H1 (cell line): ENCODE measurements at regions not wholly inside any gene's neighbourhood (a gene's known extent, or its start where the extent isn't known, plus 50 kb on each side); places are given as distances from the start of the nearest gene placed in this dataset.

ENCODE experiments used
- CTCF ChIA-PET: fragments of 300-600 bp; sonication (Branson Sonifier 250); formaldehyde crosslinking; loops from one replicate; lab custom pipeline; 2021; ENCODE audit not compliant: partially characterized antibody; lab: Charles Lee
- POLR2A ChIA-PET: fragments of 300-600 bp; sonication (Branson Sonifier 250); formaldehyde crosslinking; loops from one replicate; lab custom pipeline; 2021; ENCODE audit warnings: inconsistent platforms; ENCODE audit not compliant: partially characterized antibody; lab: Charles Lee
- DNase-seq, 2 experiments: peaks; one replicate each; pipeline versions ENCODE4 v3.0.0 to v3.0.0-alpha.2; 2010 to 2022; ENCODE audit warnings: low spot score in 2 of 2, low read depth in 1 of 2, mixed read lengths in 1 of 2
- FAIRE-seq: peaks from 2 replicates; lab custom pipeline; 2011; peaks lifted over from hg19 to GRCh38; lab: Jason Lieb, UNC
- H2AFZ ChIP-seq: 2 replicates; pipeline ENCODE4 v1.8.1; 2012; ENCODE audit warnings: low read length, inconsistent platforms
- H2AK5ac ChIP-seq: 2 replicates; pipeline ENCODE4 v1.6.1; 2013; ENCODE audit warnings: low read depth, low read length
- H2BK120ac ChIP-seq: replicated peaks from 2 replicates; pipeline ENCODE3; 2013; ENCODE audit warnings: low read depth, low read length, inconsistent platforms
- H2BK12ac ChIP-seq: 2 replicates; pipeline ENCODE4 v1.6.1; 2013; ENCODE audit warnings: low read depth, low read length
- H2BK15ac ChIP-seq: 2 replicates; pipeline ENCODE4 v1.6.1; 2013; ENCODE audit warnings: low read length
- H2BK20ac ChIP-seq: 2 replicates; pipeline ENCODE4 v1.6.1; 2013; ENCODE audit warnings: low read length
- H2BK5ac ChIP-seq: 2 replicates; pipeline ENCODE4 v1.6.1; 2013; ENCODE audit warnings: low read depth, low read length
- H3K14ac ChIP-seq: 2 replicates; pipeline ENCODE4 v1.6.1; 2013; ENCODE audit warnings: inconsistent platforms; ENCODE audit not compliant: insufficient read length
- H3K18ac ChIP-seq: 2 replicates; pipeline ENCODE4 v1.6.1; 2013; ENCODE audit warnings: low read length; ENCODE audit errors: extremely low read depth
- H3K23ac ChIP-seq: 2 replicates; pipeline ENCODE4 v1.6.1; 2013; ENCODE audit warnings: inconsistent platforms; ENCODE audit not compliant: insufficient read length
- H3K23me2 ChIP-seq: 2 replicates; pipeline ENCODE4 v1.6.1; 2013; ENCODE audit warnings: low read depth, low read length
- H3K27ac ChIP-seq: 2 replicates; pipeline ENCODE4 v1.6.1; 2011; ENCODE audit warnings: low read depth, low read length, inconsistent platforms
- H3K27me3 ChIP-seq, 4 experiments: replicated peaks in 1 of 4; 1 replicate in 1 of 4; 2 replicates in 3 of 4; pipeline versions ENCODE4 v1.6.1 to v1.8.1; 2011 to 2013; ENCODE audit warnings: low read length in 3 of 4, mild to moderate bottlenecking in 3 of 4, inconsistent platforms in 2 of 4, mixed read lengths in 2 of 4, moderate library complexity in 1 of 4; ENCODE audit not compliant: control insufficient read depth in 3 of 4, insufficient read depth in 3 of 4; ENCODE audit errors: extremely low read depth in 1 of 4
- H3K36me3 ChIP-seq, 4 experiments: 2 replicates each; pipeline versions ENCODE4 v1.6.1 to v1.8.1; 2011 to 2013; ENCODE audit warnings: mild to moderate bottlenecking in 4 of 4, low read length in 3 of 4, moderate library complexity in 2 of 4, control low read depth in 1 of 4, inconsistent platforms in 1 of 4; ENCODE audit not compliant: insufficient read depth in 4 of 4, control insufficient read depth in 2 of 4
- H3K4ac ChIP-seq: replicated peaks from 2 replicates; pipeline ENCODE3; 2013; ENCODE audit warnings: low read length, low read depth, mixed read lengths, inconsistent platforms; ENCODE audit not compliant: insufficient read length
- H3K4me1 ChIP-seq, 4 experiments: replicated peaks in 1 of 4; 1 replicate in 1 of 4; 2 replicates in 3 of 4; pipeline versions ENCODE4 v1.6.1 to v1.8.1; 2011 to 2013; ENCODE audit warnings: low read length in 3 of 4, inconsistent platforms in 2 of 4, mixed read lengths in 1 of 4; ENCODE audit not compliant: insufficient read depth in 4 of 4, control insufficient read depth in 3 of 4
- H3K4me2 ChIP-seq, 2 experiments: 2 replicates each; pipeline versions ENCODE4 v1.6.1 to v1.8.1; 2011 to 2013; ENCODE audit warnings: low read depth in 2 of 2, low read length in 2 of 2, control low read depth in 1 of 2, inconsistent platforms in 1 of 2, mild to moderate bottlenecking in 1 of 2; ENCODE audit not compliant: insufficient read depth in 1 of 2
- H3K4me3 ChIP-seq, 4 experiments: fragments of 200-600, 300-600 bp in 1 of 4; sonication (generic), shearing (Covaris generic), sonication (Bioruptor Twin) in 1 of 4; 2 replicates each; pipeline versions ENCODE4 v1.5.1 to v1.8.1; 2011 to 2016; ENCODE audit warnings: low read length in 4 of 4, low read depth in 3 of 4, control low read depth in 2 of 4, inconsistent platforms in 2 of 4, mild to moderate bottlenecking in 2 of 4, mixed read lengths in 1 of 4, moderate library complexity in 1 of 4; ENCODE audit not compliant: insufficient read depth in 2 of 4; ENCODE audit errors: extremely low read depth in 1 of 4
- H3K56ac ChIP-seq: replicated peaks from 2 replicates; pipeline ENCODE3; 2013; ENCODE audit warnings: low read depth, mild to moderate bottlenecking, mixed read lengths, low read length, inconsistent platforms; ENCODE audit not compliant: insufficient read length
- H3K79me1 ChIP-seq: 2 replicates; pipeline ENCODE4 v1.6.1; 2013; ENCODE audit warnings: low read depth, low read length, control low read depth
- H3K79me2 ChIP-seq, 2 experiments: 2 replicates each; pipeline versions ENCODE4 v1.6.1 to v1.8.1; 2012 to 2013; ENCODE audit warnings: low read length in 2 of 2, mild to moderate bottlenecking in 2 of 2, inconsistent platforms in 1 of 2; ENCODE audit not compliant: insufficient read depth in 2 of 2, control insufficient read depth in 1 of 2
- H3K9ac ChIP-seq, 4 experiments: replicated peaks in 1 of 4; 1 replicate in 1 of 4; 2 replicates in 3 of 4; pipeline versions ENCODE4 v1.6.1 to v1.8.1; 2011 to 2013; ENCODE audit warnings: low read depth in 3 of 4, low read length in 3 of 4, control low read depth in 2 of 4, mild to moderate bottlenecking in 2 of 4, moderate library complexity in 2 of 4, inconsistent platforms in 1 of 4; ENCODE audit errors: extremely low read depth in 1 of 4
- H3K9me3 ChIP-seq, 2 experiments: 2 replicates each; pipeline versions ENCODE4 v1.6.1 to v1.8.1; 2012 to 2013; ENCODE audit warnings: mild to moderate bottlenecking in 2 of 2, moderate library complexity in 2 of 2, control low read depth in 1 of 2, inconsistent platforms in 1 of 2, low read depth in 1 of 2, low read length in 1 of 2, mixed read lengths in 1 of 2; ENCODE audit not compliant: insufficient read depth in 2 of 2
- H4K20me1 ChIP-seq, 2 experiments: replicated peaks in 1 of 2; 2 replicates each; pipeline versions ENCODE3 to v1.8.1; 2011 to 2013; ENCODE audit warnings: inconsistent platforms in 2 of 2, low read length in 2 of 2, mild to moderate bottlenecking in 1 of 2; ENCODE audit not compliant: insufficient read depth in 2 of 2, control insufficient read depth in 1 of 2
- H4K5ac ChIP-seq: 2 replicates; pipeline ENCODE4 v1.6.1; 2013; ENCODE audit warnings: low read length, low read depth, mixed read lengths, inconsistent platforms; ENCODE audit not compliant: insufficient read length
- H4K8ac ChIP-seq: 2 replicates; pipeline ENCODE4 v1.8.0; 2013; ENCODE audit warnings: mild to moderate bottlenecking, moderate library complexity, low read length, inconsistent platforms; ENCODE audit not compliant: insufficient read depth; ENCODE audit errors: extremely low read depth
- H4K91ac ChIP-seq: replicated peaks from 2 replicates; pipeline ENCODE3; 2013; ENCODE audit warnings: low read length, mixed read lengths, inconsistent platforms; ENCODE audit not compliant: insufficient read length
- E2F6 ChIP-seq: IDR thresholded peaks from 2 replicates; pipeline ENCODE4 v1.6.1; 2012; ENCODE audit warnings: inconsistent platforms
- GTF2F1 ChIP-seq: IDR thresholded peaks from 2 replicates; pipeline ENCODE4 v1.6.1; 2012; ENCODE audit warnings: low read depth, low read length, improper control_type of control experiment, borderline replicate concordance
- HDAC2 ChIP-seq, 2 experiments: fragments of 300-600 bp in 1 of 2; sonication (generic) in 1 of 2; IDR thresholded peaks; 2 replicates each; pipeline ENCODE4 v1.6.1; 2011 to 2012; ENCODE audit warnings: low read depth in 2 of 2, low read length in 2 of 2, mild to moderate bottlenecking in 2 of 2, moderate library complexity in 2 of 2, borderline replicate concordance in 1 of 2, inconsistent platforms in 1 of 2
- RFX5 ChIP-seq: IDR thresholded peaks from 2 replicates; pipeline ENCODE4 v1.6.1; 2011; ENCODE audit warnings: low read depth, low read length, improper control_type of control experiment, borderline replicate concordance
- SP2 ChIP-seq: IDR thresholded peaks from 2 replicates; pipeline ENCODE4 v1.6.1; 2012; ENCODE audit warnings: mild to moderate bottlenecking, low read length, inconsistent platforms
- TAF7 ChIP-seq: optimal IDR thresholded peaks from 2 replicates; pipeline ENCODE3; 2011; ENCODE audit warnings: low read depth, mild to moderate bottlenecking, inconsistent platforms, low read length, moderate library complexity, borderline replicate concordance
- WGBS, 2 experiments: shearing (Covaris generic) in 1 of 2; methylation state at CpG; one replicate each; pipeline versions ENCODE4 v1.1.6 to v1.1.7; 2013 to 2015; ENCODE audit warnings: low lambda C conversion rate in 2 of 2, mixed read lengths in 2 of 2, inconsistent platforms in 1 of 2, low coverage in 1 of 2, missing lambda C conversion rate in 1 of 2; ENCODE audit not compliant: insufficient replicate concordance in 2 of 2, insufficient coverage in 1 of 2, insufficient read length in 1 of 2; ENCODE audit errors: extremely low coverage in 1 of 2, missing lambda C conversion rate in 1 of 2; 5-methylcytosine and 5-hydroxymethylcytosine counted together
- TF ChIP-seq, protein P1 (sequence below): IDR thresholded peaks from 2 replicates; pipeline ENCODE4 v1.6.1; 2012; ENCODE audit warnings: inconsistent platforms
- TF ChIP-seq, protein P2 (sequence below): IDR thresholded peaks from 2 replicates; pipeline ENCODE4 v1.6.1; 2012; ENCODE audit warnings: low read length, inconsistent platforms
- TF ChIP-seq, protein P3 (sequence below): IDR thresholded peaks from 2 replicates; pipeline ENCODE4 v1.6.1; 2011; ENCODE audit warnings: low read length, improper control_type of control experiment

- no peak overlapping the region for H3K18ac ChIP-seq
- no peak overlapping the region for H3K4ac ChIP-seq
- ChIA-PET CTCF (interaction anchor here (0.6 to 0.8 kb wide), 5 partner anchors 8 to 1047 kb away, joined by 3 to 5 read pairs (median 3); no protein-coding TSS in a partner anchor), POLR2A (interaction anchor here (1.2 to 1.8 kb wide), 2 partner anchors 87 to 242 kb away, joined by 4 to 5 read pairs; partner anchors contain the start of gene SOX4)
- H3K27ac ChIP-seq, result no peak overlapping the region
- no peak overlapping the region for H2AFZ ChIP-seq
- peak in 1 of 2 experiments; percentile 28 for DNase-seq
- H3K79me1 ChIP-seq, result peaks cover 13% of the 10 kb centered on the region
- H3K79me2 ChIP-seq, result peaks cover 30 to 95% of the 10 kb centered on the region in 2 experiments
- H3K4me2 ChIP-seq, result no peak overlapping the region
- H2BK12ac ChIP-seq, result no peak overlapping the region
- H3K23me2 ChIP-seq, result no peaks in the 10 kb centered on the region
- no peak overlapping the region for H2BK120ac ChIP-seq
- H3K14ac ChIP-seq, result no peak overlapping the region
- no peak overlapping the region for H3K9ac ChIP-seq
- no peak overlapping the region for H4K91ac ChIP-seq
- H3K56ac ChIP-seq, result no peak overlapping the region
- no peaks in the 10 kb centered on the region for H3K27me3 ChIP-seq
- H4K5ac ChIP-seq, result no peak overlapping the region
- no peak overlapping the region for H2AK5ac ChIP-seq
- peaks cover 0 to 35% (median 15%) of the 10 kb centered on the region in 4 experiments; a peak in 4 of 8 replicates for H3K36me3 ChIP-seq
- H2BK20ac ChIP-seq, result no peak overlapping the region
- H4K20me1 ChIP-seq, result peaks cover 7 to 11% of the 10 kb centered on the region in 2 experiments
- H3K23ac ChIP-seq, result no peak overlapping the region
- H2BK5ac ChIP-seq, result no peak overlapping the region
- no peak overlapping the region for H4K8ac ChIP-seq
- FAIRE-seq, result no peak
- H2BK15ac ChIP-seq, result no peak overlapping the region
- no peaks in the 10 kb centered on the region for H3K9me3 ChIP-seq
- WGBS, 2 experiments, result 97% methylated on average over 4 of the region's 4 CpGs; no CpG with 5 or more reads in 1 of the 2 experiments
- H3K4me3 ChIP-seq, result no peak overlapping the region
- peaks cover 0 to 10% (median 4%) of the 10 kb centered on the region in 4 experiments; a peak in 2 of 7 replicates for H3K4me1 ChIP-seq
- TF ChIP-seq RFX5 (no peak), SP2 (no peak), GTF2F1 (no peak), HDAC2 (IDR thresholded peaks at IDR 0.05; ENCODE audit: borderline replicate concordance in 1 of 2, low read depth in 2 of 2, low read length in 2 of 2) (no peak), TAF7 (no peak), E2F6 (no peak)
- TF ChIP-seq, protein P1, sequence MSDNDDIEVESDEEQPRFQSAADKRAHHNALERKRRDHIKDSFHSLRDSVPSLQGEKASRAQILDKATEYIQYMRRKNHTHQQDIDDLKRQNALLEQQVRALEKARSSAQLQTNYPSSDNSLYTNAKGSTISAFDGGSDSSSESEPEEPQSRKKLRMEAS, result no peak
- TF ChIP-seq, protein P2, sequence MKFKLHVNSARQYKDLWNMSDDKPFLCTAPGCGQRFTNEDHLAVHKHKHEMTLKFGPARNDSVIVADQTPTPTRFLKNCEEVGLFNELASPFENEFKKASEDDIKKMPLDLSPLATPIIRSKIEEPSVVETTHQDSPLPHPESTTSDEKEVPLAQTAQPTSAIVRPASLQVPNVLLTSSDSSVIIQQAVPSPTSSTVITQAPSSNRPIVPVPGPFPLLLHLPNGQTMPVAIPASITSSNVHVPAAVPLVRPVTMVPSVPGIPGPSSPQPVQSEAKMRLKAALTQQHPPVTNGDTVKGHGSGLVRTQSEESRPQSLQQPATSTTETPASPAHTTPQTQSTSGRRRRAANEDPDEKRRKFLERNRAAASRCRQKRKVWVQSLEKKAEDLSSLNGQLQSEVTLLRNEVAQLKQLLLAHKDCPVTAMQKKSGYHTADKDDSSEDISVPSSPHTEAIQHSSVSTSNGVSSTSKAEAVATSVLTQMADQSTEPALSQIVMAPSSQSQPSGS, result no peak
- TF ChIP-seq, protein P3, sequence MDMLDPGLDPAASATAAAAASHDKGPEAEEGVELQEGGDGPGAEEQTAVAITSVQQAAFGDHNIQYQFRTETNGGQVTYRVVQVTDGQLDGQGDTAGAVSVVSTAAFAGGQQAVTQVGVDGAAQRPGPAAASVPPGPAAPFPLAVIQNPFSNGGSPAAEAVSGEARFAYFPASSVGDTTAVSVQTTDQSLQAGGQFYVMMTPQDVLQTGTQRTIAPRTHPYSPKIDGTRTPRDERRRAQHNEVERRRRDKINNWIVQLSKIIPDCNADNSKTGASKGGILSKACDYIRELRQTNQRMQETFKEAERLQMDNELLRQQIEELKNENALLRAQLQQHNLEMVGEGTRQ, result no peak
Observed at GRCh38 chr6:21680611-21681010, 87.1 kb downstream of the SOX4 start.
